22Rv1 (cell line): ENCODE measurements at regions not wholly inside any gene's neighbourhood (a gene's known extent, or its start where the extent isn't known, plus 50 kb on each side); places are given as distances from the start of the nearest gene placed in this dataset.

Source experiments
- ZFX ChIP-seq: fragments of 450-650 bp; IDR thresholded peaks from 2 replicates; pipeline ENCODE4 v1.6.1; 2017; ENCODE audit warnings: antibody characterized with exemption, borderline replicate concordance
- TF ChIP-seq, protein P1 (sequence below): fragments of 450-650 bp; IDR thresholded peaks from 2 replicates; pipeline ENCODE4 v1.5.1; 2017; ENCODE audit warnings: mild to moderate bottlenecking

DNA sequence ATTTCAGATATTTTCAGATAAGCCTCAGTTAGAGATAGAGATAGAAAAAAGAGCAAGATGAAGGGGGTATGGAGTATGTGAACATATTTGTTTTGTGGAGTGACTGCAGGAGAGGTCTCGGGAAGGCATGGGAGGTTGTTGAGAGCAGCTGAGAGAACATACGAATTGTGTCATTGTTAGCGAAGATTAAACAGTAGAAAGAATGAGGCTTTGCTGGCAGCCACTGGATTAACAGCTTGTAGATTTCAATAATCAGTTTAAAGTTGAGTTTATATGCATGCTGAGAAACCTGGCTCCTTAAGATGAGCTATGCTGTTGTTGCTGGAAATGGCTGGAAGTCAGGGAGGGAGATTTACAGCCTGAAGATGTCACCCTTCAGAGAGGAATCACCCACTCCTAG lies 100.9 kb upstream of the SORCS3 start:
- TF ChIP-seq, protein P1, sequence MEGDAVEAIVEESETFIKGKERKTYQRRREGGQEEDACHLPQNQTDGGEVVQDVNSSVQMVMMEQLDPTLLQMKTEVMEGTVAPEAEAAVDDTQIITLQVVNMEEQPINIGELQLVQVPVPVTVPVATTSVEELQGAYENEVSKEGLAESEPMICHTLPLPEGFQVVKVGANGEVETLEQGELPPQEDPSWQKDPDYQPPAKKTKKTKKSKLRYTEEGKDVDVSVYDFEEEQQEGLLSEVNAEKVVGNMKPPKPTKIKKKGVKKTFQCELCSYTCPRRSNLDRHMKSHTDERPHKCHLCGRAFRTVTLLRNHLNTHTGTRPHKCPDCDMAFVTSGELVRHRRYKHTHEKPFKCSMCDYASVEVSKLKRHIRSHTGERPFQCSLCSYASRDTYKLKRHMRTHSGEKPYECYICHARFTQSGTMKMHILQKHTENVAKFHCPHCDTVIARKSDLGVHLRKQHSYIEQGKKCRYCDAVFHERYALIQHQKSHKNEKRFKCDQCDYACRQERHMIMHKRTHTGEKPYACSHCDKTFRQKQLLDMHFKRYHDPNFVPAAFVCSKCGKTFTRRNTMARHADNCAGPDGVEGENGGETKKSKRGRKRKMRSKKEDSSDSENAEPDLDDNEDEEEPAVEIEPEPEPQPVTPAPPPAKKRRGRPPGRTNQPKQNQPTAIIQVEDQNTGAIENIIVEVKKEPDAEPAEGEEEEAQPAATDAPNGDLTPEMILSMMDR, result no peak
- TF ChIP-seq ZFX, result no peak
